ENCODE measurements at regions not wholly inside any gene's neighbourhood (a gene's known extent, or its start where the extent isn't known, plus 50 kb on each side); places are given as distances from the start of the nearest gene placed in this dataset.

GRCh38 chr18:51398104-51398503 is 200.6 kb upstream of the MEX3C start:
- no peak for TF ChIP-seq CTCF (IDR thresholded peaks at IDR 0.05)
- no peak for TF ChIP-seq POLR2AphosphoS5 (IDR thresholded peaks at IDR 0.05; ENCODE audit: insufficient read depth in 1 of 2, low read depth in 1 of 2)
- no peak for TF ChIP-seq POLR2A (IDR thresholded peaks at IDR 0.05)

All from vagina (tissue), 2 donors.